ENCODE measurements at regions not wholly inside any gene's neighbourhood (a gene's known extent, or its start where the extent isn't known, plus 50 kb on each side); places are given as distances from the start of the nearest gene placed in this dataset.
A peak's percentile ranks its signal among the peaks of the same experiment; 100 is the strongest.

DNA sequence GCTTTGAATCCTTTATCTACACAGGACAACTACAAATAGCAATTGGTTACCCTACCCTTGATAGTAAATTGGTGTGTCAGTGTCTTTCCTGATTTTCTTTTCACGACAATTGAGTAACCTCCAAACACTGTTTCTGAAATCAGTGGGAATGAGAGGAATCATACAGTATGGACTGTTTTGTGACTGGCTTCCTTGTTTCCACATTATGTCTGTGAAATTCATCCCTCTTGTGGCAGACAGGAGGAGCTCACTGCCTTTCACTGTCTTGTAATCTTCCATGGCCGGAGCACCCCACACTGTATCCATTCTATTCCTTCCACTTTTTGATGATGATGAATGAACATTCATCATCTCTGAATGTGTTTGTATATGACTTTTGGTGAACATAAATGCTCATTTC, 164.0 kb upstream of the PZP start:
- Histone ChIP-seq H3K9me3 (ENCODE audit: control insufficient read depth, low read depth, low read length) (no peaks in the 10 kb centered on the region), H2AFZ (ENCODE audit: low read length) (no peak overlapping the region), H2BK15ac (ENCODE audit: low read depth, low read length) (no peak overlapping the region), H3K79me2 (ENCODE audit: insufficient read depth, low read length) (no peaks in the 10 kb centered on the region), H4K5ac (ENCODE audit: insufficient read length, low read depth, low read length) (no peak overlapping the region), H3K56ac (ENCODE audit: insufficient read length, low read depth, low read length) (no peak overlapping the region), H3K9ac (ENCODE audit: extremely low read depth, insufficient read length, low read length) (no peak overlapping the region), H4K91ac (ENCODE audit: insufficient read length, low read depth, low read length) (no peak overlapping the region), H2BK12ac (ENCODE audit: insufficient read length, low read depth, low read length) (no peak overlapping the region), H2BK20ac (ENCODE audit: low read depth, low read length, poor library complexity, severe bottlenecking) (no peak overlapping the region), H4K20me1 (ENCODE audit: control insufficient read depth, insufficient read depth, insufficient read length) (no peaks in the 10 kb centered on the region), H3K18ac (ENCODE audit: insufficient read length, low read depth, low read length) (no peak overlapping the region), H3K23ac (ENCODE audit: insufficient read length, low read depth, low read length) (no peak overlapping the region), H3K23me2 (ENCODE audit: insufficient read length, low read depth, low read length, poor library complexity, severe bottlenecking) (no peaks in the 10 kb centered on the region), H3K4me2 (ENCODE audit: insufficient read depth, insufficient read length, low read length) (no peak overlapping the region), H3T11ph (ENCODE audit: low read length) (no peak overlapping the region), H2AK5ac (ENCODE audit: insufficient read length, low read length) (no peak overlapping the region), H2BK120ac (ENCODE audit: low read depth, low read length, poor library complexity, severe bottlenecking) (no peak overlapping the region), H3K27ac (ENCODE audit: insufficient read length, low read depth, low read length) (no peak overlapping the region), H3K4ac (ENCODE audit: low read depth, low read length) (no peak overlapping the region), H3K79me1 (ENCODE audit: insufficient read depth, low read depth, low read length, poor library complexity, severe bottlenecking) (no peaks in the 10 kb centered on the region), H3K27me3 (ENCODE audit: insufficient read depth, low read length) (no peaks in the 10 kb centered on the region; the same call in 1 of the 2 replicates), H3K4me1 (ENCODE audit: insufficient read depth, low read length) (no peaks in the 10 kb centered on the region), H3K14ac (ENCODE audit: insufficient read depth, low read length) (no peak overlapping the region), H2BK5ac (ENCODE audit: insufficient read length, low read length) (no peak overlapping the region), H4K8ac (replicated peaks; ENCODE audit: insufficient read length, low read depth, low read length) (no peak overlapping the region)
- H3K4me1 Mint-ChIP-seq: peaks cover 4% of the 10 kb centered on the region in 2 experiments
- no peaks in the 10 kb centered on the region for H3K9me3 Mint-ChIP-seq
- WGBS (ENCODE audit: extremely low coverage, insufficient read length, low lambda C conversion rate): no CpG with 5 or more reads among the region's 2 CpGs
- DNase-seq: no peak
- no peak overlapping the region for H3K27ac Mint-ChIP-seq
- TF ChIP-seq, protein P1, sequence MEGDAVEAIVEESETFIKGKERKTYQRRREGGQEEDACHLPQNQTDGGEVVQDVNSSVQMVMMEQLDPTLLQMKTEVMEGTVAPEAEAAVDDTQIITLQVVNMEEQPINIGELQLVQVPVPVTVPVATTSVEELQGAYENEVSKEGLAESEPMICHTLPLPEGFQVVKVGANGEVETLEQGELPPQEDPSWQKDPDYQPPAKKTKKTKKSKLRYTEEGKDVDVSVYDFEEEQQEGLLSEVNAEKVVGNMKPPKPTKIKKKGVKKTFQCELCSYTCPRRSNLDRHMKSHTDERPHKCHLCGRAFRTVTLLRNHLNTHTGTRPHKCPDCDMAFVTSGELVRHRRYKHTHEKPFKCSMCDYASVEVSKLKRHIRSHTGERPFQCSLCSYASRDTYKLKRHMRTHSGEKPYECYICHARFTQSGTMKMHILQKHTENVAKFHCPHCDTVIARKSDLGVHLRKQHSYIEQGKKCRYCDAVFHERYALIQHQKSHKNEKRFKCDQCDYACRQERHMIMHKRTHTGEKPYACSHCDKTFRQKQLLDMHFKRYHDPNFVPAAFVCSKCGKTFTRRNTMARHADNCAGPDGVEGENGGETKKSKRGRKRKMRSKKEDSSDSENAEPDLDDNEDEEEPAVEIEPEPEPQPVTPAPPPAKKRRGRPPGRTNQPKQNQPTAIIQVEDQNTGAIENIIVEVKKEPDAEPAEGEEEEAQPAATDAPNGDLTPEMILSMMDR (conservative IDR thresholded peaks at IDR 0.05): peak; percentile 61
- H3K27me3 Mint-ChIP-seq (ENCODE audit: low read depth): no peaks in the 10 kb centered on the region; the same call in 1 of the 2 replicates
- no peaks in the 10 kb centered on the region for H3K36me3 Mint-ChIP-seq (ENCODE audit: insufficient read depth in 1 of 3, low read depth in 3 of 3)
- no peak overlapping the region for H3K4me3 Mint-ChIP-seq

All from H9 (cell line).